Small intestine (tissue), 7 donors: ENCODE measurements at regions not wholly inside any gene's neighbourhood (a gene's known extent, or its start where the extent isn't known, plus 50 kb on each side); places are given as distances from the start of the nearest gene placed in this dataset.

Experiments used
- DNase-seq, 2 donors: peaks; one replicate each; pipeline versions ENCODE4 v3.0.0 to v3.0.0-alpha.2; 2013
- FAIRE-seq: peaks from 2 replicates; lab custom pipeline; 2012; peaks lifted over from hg19 to GRCh38; lab: Jason Lieb, UNC
- H3K27ac ChIP-seq, 3 donors: one replicate each; pipeline ENCODE4 v1.5.1; 2013; ENCODE audit warnings: low read length in 2 of 3, mild to moderate bottlenecking in 2 of 3, control low read depth in 1 of 3, inconsistent platforms in 1 of 3, low read depth in 1 of 3, moderate library complexity in 1 of 3
- H3K27me3 ChIP-seq, 3 donors: one replicate each; pipeline ENCODE4 v1.6.1; 2013; ENCODE audit warnings: low read length in 3 of 3, inconsistent platforms in 1 of 3; ENCODE audit not compliant: control insufficient read depth in 3 of 3, insufficient read depth in 3 of 3
- H3K36me3 ChIP-seq, 3 donors: one replicate each; pipeline ENCODE4 v1.6.1; 2013; ENCODE audit warnings: low read length in 3 of 3, inconsistent platforms in 1 of 3, low read depth in 1 of 3, mild to moderate bottlenecking in 1 of 3, moderate library complexity in 1 of 3; ENCODE audit not compliant: control insufficient read depth in 3 of 3, insufficient read depth in 2 of 3
- H3K4me1 ChIP-seq, 3 donors: one replicate each; pipeline ENCODE4 v1.6.1; 2013; ENCODE audit warnings: low read length in 2 of 3, inconsistent platforms in 1 of 3, low read depth in 1 of 3, mild to moderate bottlenecking in 1 of 3, moderate library complexity in 1 of 3; ENCODE audit not compliant: control insufficient read depth in 3 of 3, insufficient read depth in 2 of 3
- H3K4me3 ChIP-seq, 3 donors: one replicate each; pipeline ENCODE4 v1.5.1; 2013; ENCODE audit warnings: low read length in 3 of 3, control low read depth in 1 of 3, inconsistent platforms in 1 of 3, low read depth in 1 of 3, mild to moderate bottlenecking in 1 of 3, moderate library complexity in 1 of 3
- H3K9me3 ChIP-seq, 2 donors: one replicate each; pipeline ENCODE4 v1.6.1; 2013; ENCODE audit warnings: low read depth in 1 of 2, low read length in 1 of 2; ENCODE audit not compliant: control insufficient read depth in 2 of 2, insufficient read depth in 1 of 2
- WGBS, 3 donors: extraction: QIAGEN DNeasy Blood & Tissue Kit; methylation state at CpG; one replicate each; pipeline ENCODE4 v1.1.7; 2013; 5-methylcytosine and 5-hydroxymethylcytosine counted together
- donor health status: healthy with polysubstance abuse.
- donor health status: control.
- donor health status: control.
- donor health status: Bipolar disorder and iron deficiency.
- donor health status: healthy.

- WGBS, 3 donors: 16 to 33% (median 33%) methylated on average over 5 of the region's 5 CpGs
- no peak overlapping the region for H3K27ac ChIP-seq
- H3K27me3 ChIP-seq: peaks cover 0 to 2% (median 0%) of the 10 kb centered on the region in 3 donors
- H3K9me3 ChIP-seq: no peaks in the 10 kb centered on the region
- no peaks in the 10 kb centered on the region for H3K36me3 ChIP-seq
- FAIRE-seq (no peak), DNase-seq (no peak)
- H3K4me3 ChIP-seq: no peak overlapping the region
- no peaks in the 10 kb centered on the region for H3K4me1 ChIP-seq
Measured at GRCh38 chr13:112124141-112124540, 57.2 kb downstream of the SOX1 start.

GRCh38 chr13:112127564-112128330 lies 60.8 kb downstream of the SOX1 start:
- no peak overlapping the region for H3K4me3 ChIP-seq
- H3K27me3 ChIP-seq: no peaks in the 10 kb centered on the region
- FAIRE-seq (no peak), DNase-seq (no peak)
- 75 to 78% (median 78%) methylated on average over 15 of the region's 15 CpGs for WGBS, 3 donors
- H3K36me3 ChIP-seq: no peaks in the 10 kb centered on the region
- H3K4me1 ChIP-seq: no peaks in the 10 kb centered on the region
- no peak overlapping the region for H3K27ac ChIP-seq
- H3K9me3 ChIP-seq: no peaks in the 10 kb centered on the region

GRCh38 chr13:112128331-112128610 lies 61.3 kb downstream of the SOX1 start:
- FAIRE-seq (no peak), DNase-seq (no peak)
- Histone ChIP-seq H3K27ac (no peak overlapping the region), H3K9me3 (no peaks in the 10 kb centered on the region), H3K4me1 (no peaks in the 10 kb centered on the region), H3K36me3 (no peaks in the 10 kb centered on the region), H3K4me3 (no peak overlapping the region), H3K27me3 (no peaks in the 10 kb centered on the region)
- WGBS, 3 donors: 77 to 82% (median 81%) methylated on average over 8 of the region's 8 CpGs

GRCh38 chr13:112130418-112130817 lies 63.5 kb downstream of the SOX1 start:
- H3K4me3 ChIP-seq: no peak overlapping the region
- no peak for FAIRE-seq
- no peaks in the 10 kb centered on the region for H3K9me3 ChIP-seq
- H3K27ac ChIP-seq: no peak overlapping the region
- H3K27me3 ChIP-seq: peaks cover 0 to 4% (median 0%) of the 10 kb centered on the region in 3 donors
- no peaks in the 10 kb centered on the region for H3K4me1 ChIP-seq
- no peaks in the 10 kb centered on the region for H3K36me3 ChIP-seq
- DNase-seq: no peak
- WGBS, 3 donors: 87 to 92% (median 89%) methylated on average over 7 of the region's 7 CpGs

- 75 to 83% (median 80%) methylated on average over 25 of the region's 25 CpGs for WGBS, 3 donors
- Histone ChIP-seq H3K4me3 (no peak overlapping the region), H3K36me3 (no peaks in the 10 kb centered on the region), H3K4me1 (no peaks in the 10 kb centered on the region), H3K9me3 (no peaks in the 10 kb centered on the region), H3K27ac (no peak overlapping the region), H3K27me3 (peaks cover 0 to 4% (median 0%) of the 10 kb centered on the region in 3 donors)
- DNase-seq: no peak
- no peak for FAIRE-seq
Measured at GRCh38 chr13:112131081-112131712, 64.2 kb downstream of the SOX1 start.

GRCh38 chr13:112131713-112132113 lies 64.8 kb downstream of the SOX1 start:
- Histone ChIP-seq H3K27ac (no peak overlapping the region), H3K4me3 (no peak overlapping the region), H3K27me3 (peaks cover 0 to 4% (median 0%) of the 10 kb centered on the region in 3 donors), H3K36me3 (no peaks in the 10 kb centered on the region), H3K4me1 (no peaks in the 10 kb centered on the region), H3K9me3 (no peaks in the 10 kb centered on the region)
- DNase-seq (no peak), FAIRE-seq (no peak)
- WGBS, 3 donors: 40 to 78% (median 43%) methylated on average over 11 of the region's 11 CpGs

GRCh38 chr13:112132142-112132541 lies 65.2 kb downstream of the SOX1 start:
- H3K9me3 ChIP-seq: no peaks in the 10 kb centered on the region
- peaks cover 0 to 4% (median 0%) of the 10 kb centered on the region in 3 donors for H3K27me3 ChIP-seq
- DNase-seq (no peak), FAIRE-seq (no peak)
- no peak overlapping the region for H3K4me3 ChIP-seq
- WGBS, 3 donors: 80 to 88% (median 80%) methylated on average over 17 of the region's 17 CpGs
- H3K27ac ChIP-seq: no peak overlapping the region
- no peaks in the 10 kb centered on the region for H3K4me1 ChIP-seq
- no peaks in the 10 kb centered on the region for H3K36me3 ChIP-seq

- H3K9me3 ChIP-seq: no peaks in the 10 kb centered on the region
- H3K27me3 ChIP-seq: peaks cover 0 to 4% (median 0%) of the 10 kb centered on the region in 3 donors
- H3K4me3 ChIP-seq: no peak overlapping the region
- DNase-seq: no peak
- H3K36me3 ChIP-seq: no peaks in the 10 kb centered on the region
- no peak overlapping the region for H3K27ac ChIP-seq
- FAIRE-seq: no peak
- no peaks in the 10 kb centered on the region for H3K4me1 ChIP-seq
- 82 to 86% (median 83%) methylated on average over 9 of the region's 9 CpGs for WGBS, 3 donors
Measured at GRCh38 chr13:112132619-112133018, 65.7 kb downstream of the SOX1 start.
